Lower leg skin (tissue), 4 donors: ENCODE measurements at regions not wholly inside any gene's neighbourhood (a gene's known extent, or its start where the extent isn't known, plus 50 kb on each side); places are given as distances from the start of the nearest gene placed in this dataset.

Experiments used
- DNase-seq, 2 donors: peaks; one replicate each; pipeline ENCODE4 v3.0.0-alpha.2; 2019; ENCODE audit warnings: low spot score in 2 of 2
- H3K4me3 ChIP-seq: fragments of 200-600 bp; sonication (generic); 2 replicates; pipeline ENCODE4 v1.5.1; 2017; ENCODE audit warnings: mild to moderate bottlenecking, low read depth; ENCODE audit not compliant: poor library complexity, severe bottlenecking
- POLR2A ChIP-seq, 2 donors: fragments of 450-650 bp; IDR thresholded peaks; one replicate each; pipeline ENCODE4 v1.6.1; 2016 to 2017; ENCODE audit warnings: antibody characterized with exemption in 2 of 2, mild to moderate bottlenecking in 1 of 2, moderate library complexity in 1 of 2
- WGBS, 2 donors: methylation state at CpG; one replicate each; pipeline ENCODE4 v1.1.5; 2018; 5-methylcytosine and 5-hydroxymethylcytosine counted together
- intact Hi-C: fragments of 100-400 bp; cut with DNase I; formaldehyde crosslinking; loops from one replicate; pipeline ENCODE4 v1.15.0; 2023; ENCODE audit warnings: low total_unique reads
- TF ChIP-seq, protein P1 (sequence below), 3 donors: fragments of 450-650 bp; IDR thresholded peaks; one replicate each; pipeline ENCODE4 v1.5.1; 2016; ENCODE audit warnings: antibody characterized with exemption in 3 of 3, mild to moderate bottlenecking in 3 of 3, moderate library complexity in 2 of 3

DNA sequence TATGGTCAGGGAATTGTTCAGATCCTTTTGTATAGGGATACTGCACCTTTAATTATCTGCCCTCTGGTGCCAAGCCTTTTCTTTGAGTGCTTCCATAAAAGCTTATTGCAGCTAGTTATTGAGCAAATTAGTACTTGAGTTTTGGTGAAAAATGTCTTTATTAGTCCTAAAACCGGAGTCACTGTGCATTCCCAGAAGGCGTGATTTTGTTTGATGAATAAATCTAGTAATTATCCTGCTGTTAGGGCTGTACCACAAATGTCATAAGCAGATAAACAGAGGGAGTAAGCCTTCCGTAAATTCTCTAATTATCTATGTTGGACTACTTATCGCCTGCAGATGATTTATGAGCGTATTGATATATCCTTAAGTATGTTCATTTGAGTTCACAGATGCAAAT is 620.7 kb upstream of the ARRDC3 start:
- 52 to 53% methylated on average over 5 of the region's 5 CpGs for WGBS, 2 donors
- intact Hi-C loops: no loop called here
- DNase-seq: no peak
- no peak for TF ChIP-seq POLR2A (IDR thresholded peaks at IDR 0.05)
- TF ChIP-seq, protein P1, sequence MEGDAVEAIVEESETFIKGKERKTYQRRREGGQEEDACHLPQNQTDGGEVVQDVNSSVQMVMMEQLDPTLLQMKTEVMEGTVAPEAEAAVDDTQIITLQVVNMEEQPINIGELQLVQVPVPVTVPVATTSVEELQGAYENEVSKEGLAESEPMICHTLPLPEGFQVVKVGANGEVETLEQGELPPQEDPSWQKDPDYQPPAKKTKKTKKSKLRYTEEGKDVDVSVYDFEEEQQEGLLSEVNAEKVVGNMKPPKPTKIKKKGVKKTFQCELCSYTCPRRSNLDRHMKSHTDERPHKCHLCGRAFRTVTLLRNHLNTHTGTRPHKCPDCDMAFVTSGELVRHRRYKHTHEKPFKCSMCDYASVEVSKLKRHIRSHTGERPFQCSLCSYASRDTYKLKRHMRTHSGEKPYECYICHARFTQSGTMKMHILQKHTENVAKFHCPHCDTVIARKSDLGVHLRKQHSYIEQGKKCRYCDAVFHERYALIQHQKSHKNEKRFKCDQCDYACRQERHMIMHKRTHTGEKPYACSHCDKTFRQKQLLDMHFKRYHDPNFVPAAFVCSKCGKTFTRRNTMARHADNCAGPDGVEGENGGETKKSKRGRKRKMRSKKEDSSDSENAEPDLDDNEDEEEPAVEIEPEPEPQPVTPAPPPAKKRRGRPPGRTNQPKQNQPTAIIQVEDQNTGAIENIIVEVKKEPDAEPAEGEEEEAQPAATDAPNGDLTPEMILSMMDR (IDR thresholded peaks at IDR 0.05): no peak
- H3K4me3 ChIP-seq: no peak overlapping the region

DNA sequence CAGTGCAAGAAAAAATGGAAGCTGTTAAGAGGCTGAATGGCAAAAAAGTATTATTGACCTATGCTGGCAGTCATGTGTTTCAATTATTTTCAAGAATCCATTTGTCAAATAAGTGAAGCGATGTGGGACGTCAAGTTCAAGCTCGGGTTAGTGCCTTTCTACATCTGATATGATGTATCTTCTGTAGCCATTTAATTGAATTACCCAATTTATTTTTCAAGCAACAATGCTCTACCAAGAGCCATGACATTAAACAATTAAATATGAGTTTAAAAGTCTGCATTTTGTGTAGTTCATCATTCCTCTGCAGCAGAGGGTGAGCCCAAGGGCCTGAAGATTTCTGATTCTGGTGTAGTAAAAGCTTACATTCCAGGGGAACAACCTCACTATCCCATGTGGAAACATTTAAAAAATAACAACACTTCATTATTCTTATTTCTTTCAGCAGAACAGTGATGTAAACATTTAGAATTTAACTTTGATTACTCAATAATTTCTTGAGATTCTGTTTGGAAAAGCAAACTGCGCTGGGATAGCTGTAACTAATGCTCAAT is 619.7 kb upstream of the ARRDC3 start:
- no peak overlapping the region for H3K4me3 ChIP-seq
- 80 to 83% methylated on average over 4 of the region's 4 CpGs for WGBS, 2 donors
- DNase-seq: no peak
- intact Hi-C loops: no loop called here
- TF ChIP-seq, protein P1 (IDR thresholded peaks at IDR 0.05): no peak
- no peak for TF ChIP-seq POLR2A (IDR thresholded peaks at IDR 0.05)

DNA sequence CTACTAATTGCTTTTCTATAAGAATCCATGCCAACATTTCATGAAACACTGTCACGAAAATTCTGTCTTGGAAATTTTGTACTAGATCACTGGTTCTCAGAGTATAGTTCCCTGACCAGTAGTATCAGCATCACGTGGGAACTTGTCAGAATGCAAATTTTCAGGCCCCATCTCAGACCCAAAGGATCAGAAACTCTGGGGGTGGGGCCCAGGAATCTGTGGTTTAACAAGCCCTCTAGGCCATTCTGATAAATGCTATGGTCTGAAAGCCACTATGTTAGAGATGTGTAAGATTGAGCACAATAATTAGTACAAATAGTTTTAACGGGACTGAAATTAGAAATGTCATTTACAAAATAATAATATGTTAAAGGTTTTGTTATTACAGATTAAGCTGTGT is 615.7 kb upstream of the ARRDC3 start:
- intact Hi-C loops: no loop called here
- no peak for DNase-seq
- no peak for TF ChIP-seq POLR2A (IDR thresholded peaks at IDR 0.05)
- TF ChIP-seq, protein P1 (IDR thresholded peaks at IDR 0.05): no peak
- 57 to 66% methylated on average over 3 of the region's 3 CpGs for WGBS, 2 donors
- no peak overlapping the region for H3K4me3 ChIP-seq

DNA sequence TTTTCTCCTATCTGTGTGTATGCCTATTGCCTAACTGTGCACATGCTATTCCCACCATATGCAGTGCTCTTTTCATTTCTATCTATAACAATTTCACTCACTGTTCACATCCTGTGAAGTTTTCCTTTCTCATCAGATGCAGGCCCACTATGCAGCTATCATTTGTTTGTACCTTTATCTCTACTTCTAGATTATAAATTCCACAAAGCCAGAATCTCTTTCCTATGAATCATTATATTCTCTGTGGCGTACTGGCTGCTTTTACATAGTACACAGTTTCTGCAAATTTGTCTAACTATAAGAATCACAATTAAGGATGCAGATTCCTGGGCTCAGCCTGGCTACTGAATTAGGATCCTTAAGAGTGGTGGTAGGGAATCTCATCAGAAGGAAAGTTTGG is 600.8 kb upstream of the ARRDC3 start:
- intact Hi-C loops: no loop called here
- WGBS, 2 donors: 97 to 98% methylated on average over 1 of the region's 1 CpG
- TF ChIP-seq, protein P1 (IDR thresholded peaks at IDR 0.05): no peak
- no peak for TF ChIP-seq POLR2A (IDR thresholded peaks at IDR 0.05)
- no peak overlapping the region for H3K4me3 ChIP-seq
- no peak for DNase-seq

DNA sequence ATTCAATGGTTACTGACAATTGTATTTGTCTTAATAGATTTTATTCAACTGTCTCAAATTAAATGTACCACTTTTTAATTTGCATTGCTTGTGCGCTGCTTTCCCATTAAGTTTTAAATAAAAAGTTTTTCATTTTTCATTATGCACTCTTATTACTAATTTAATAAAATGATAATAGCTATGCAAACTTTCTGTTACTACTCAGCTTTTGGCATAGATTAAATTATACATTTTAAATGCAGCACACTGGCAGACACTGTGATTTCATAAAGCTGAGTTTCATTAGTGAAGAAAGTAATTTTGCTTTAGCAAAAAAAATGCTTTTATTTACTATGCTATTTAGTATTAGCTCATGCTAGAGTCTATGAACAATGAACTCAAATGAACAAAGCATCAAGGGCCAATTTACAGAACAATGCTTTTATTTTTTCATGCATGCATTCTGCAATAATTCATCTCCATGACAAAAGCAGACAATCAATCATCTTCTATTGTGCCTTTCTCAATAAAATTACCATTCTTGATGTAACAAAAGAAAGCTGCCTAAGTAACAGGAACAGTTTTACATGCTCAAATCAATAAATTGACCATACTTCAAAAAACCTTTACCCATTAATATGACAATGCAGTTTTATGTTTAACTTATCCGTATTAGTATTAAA is 595.2 kb upstream of the ARRDC3 start:
- intact Hi-C loops: no loop called here
- TF ChIP-seq, protein P1 (IDR thresholded peaks at IDR 0.05): no peak
- no peak for TF ChIP-seq POLR2A (IDR thresholded peaks at IDR 0.05)
- DNase-seq: no peak
- H3K4me3 ChIP-seq: no peak overlapping the region
- WGBS, 2 donors: 74 to 87% methylated on average over 2 of the region's 2 CpGs

DNA sequence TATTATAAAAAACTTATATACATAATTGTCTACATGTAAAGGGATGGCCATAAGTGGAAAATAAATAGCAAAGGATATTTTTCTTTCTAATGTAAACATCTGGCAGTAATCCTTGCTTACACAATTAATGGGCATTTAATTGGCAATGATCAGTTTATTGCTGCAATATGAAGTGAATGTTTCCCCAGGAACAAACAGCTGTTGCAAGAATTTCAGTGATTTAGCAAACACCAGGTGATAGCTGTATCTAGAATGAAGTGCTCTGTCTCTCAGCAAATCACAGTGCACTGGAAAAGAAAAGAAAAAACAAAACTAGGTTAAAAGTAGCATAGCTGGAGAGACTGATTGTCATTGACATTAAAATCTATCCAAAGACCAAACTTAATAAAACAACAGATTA is 594.5 kb upstream of the ARRDC3 start:
- H3K4me3 ChIP-seq: no peak overlapping the region
- TF ChIP-seq POLR2A (IDR thresholded peaks at IDR 0.05): no peak
- TF ChIP-seq, protein P1 (IDR thresholded peaks at IDR 0.05): no peak
- intact Hi-C loops: no loop called here
- no peak for DNase-seq
